MCF 10A (cell line): ENCODE measurements at regions not wholly inside any gene's neighbourhood (a gene's known extent, or its start where the extent isn't known, plus 50 kb on each side); places are given as distances from the start of the nearest gene placed in this dataset.

ENCODE experiments used
- BruUV-seq: library from RNA; stranded (reverse); fragments of 400-500 nt; replicated peaks from 2 replicates; lab custom pipeline; 2021; lab: Mats Ljungman, UMichigan
- CTCF ChIA-PET: fragments of 300-600 bp; sonication (Branson Sonifier 250); formaldehyde crosslinking; extraction: SDS; loops from one replicate; lab custom pipeline; 2021; ENCODE audit warnings: antibody characterized with exemption, inconsistent platforms; lab: Yijun Ruan, JAX
- POLR2A ChIA-PET: fragments of 300-600, 350-650 bp; sonication (Branson Sonifier 250); formaldehyde crosslinking; extraction: SDS; loops from one replicate; lab custom pipeline; 2020; ENCODE audit warnings: antibody characterized with exemption, inconsistent platforms; lab: Yijun Ruan, JAX
- DNase-seq: peaks from one replicate; pipeline ENCODE4 v3.0.0-alpha.2; 2018; ENCODE audit not compliant: unreplicated experiment
- H3K27ac Mint-ChIP-seq: one replicate; pipeline ENCODE4 v1.8.0; 2022; ENCODE audit warnings: mild to moderate bottlenecking, low read depth, mixed read lengths; ENCODE audit not compliant: unreplicated experiment
- H3K27me3 Mint-ChIP-seq: one replicate; pipeline ENCODE4 v1.8.0; 2022; ENCODE audit warnings: mixed read lengths; ENCODE audit not compliant: insufficient read depth, unreplicated experiment
- H3K36me3 Mint-ChIP-seq: one replicate; pipeline ENCODE4 v1.8.0; 2022; ENCODE audit warnings: mild to moderate bottlenecking, moderate library complexity, mixed read lengths; ENCODE audit not compliant: insufficient read depth, unreplicated experiment
- H3K4me1 Mint-ChIP-seq: one replicate; pipeline ENCODE4 v1.8.0; 2022; ENCODE audit warnings: mixed read lengths; ENCODE audit not compliant: insufficient read depth, unreplicated experiment
- H3K4me3 Mint-ChIP-seq: one replicate; pipeline ENCODE4 v1.8.0; 2022; ENCODE audit warnings: mild to moderate bottlenecking, moderate library complexity, mixed read lengths; ENCODE audit not compliant: unreplicated experiment
- H3K9me3 Mint-ChIP-seq: one replicate; pipeline ENCODE4 v1.8.0; 2022; ENCODE audit warnings: mixed read lengths; ENCODE audit not compliant: unreplicated experiment
- intact Hi-C: fragments of 100-400 bp; cut with micrococcal nuclease; formaldehyde crosslinking; loops from 2 replicates; pipeline ENCODE4 v1.14.1; 2022
- TF ChIP-seq, protein P1 (sequence below): fragments of 200-600 bp; IDR thresholded peaks from one replicate; pipeline ENCODE4 v1.8.0; 2022; ENCODE audit warnings: antibody characterized with exemption, mild to moderate bottlenecking; ENCODE audit not compliant: unreplicated experiment

GRCh38 chr9:102032614-102033013, 294.2 kb upstream of the GRIN3A start:
- TF ChIP-seq, protein P1, sequence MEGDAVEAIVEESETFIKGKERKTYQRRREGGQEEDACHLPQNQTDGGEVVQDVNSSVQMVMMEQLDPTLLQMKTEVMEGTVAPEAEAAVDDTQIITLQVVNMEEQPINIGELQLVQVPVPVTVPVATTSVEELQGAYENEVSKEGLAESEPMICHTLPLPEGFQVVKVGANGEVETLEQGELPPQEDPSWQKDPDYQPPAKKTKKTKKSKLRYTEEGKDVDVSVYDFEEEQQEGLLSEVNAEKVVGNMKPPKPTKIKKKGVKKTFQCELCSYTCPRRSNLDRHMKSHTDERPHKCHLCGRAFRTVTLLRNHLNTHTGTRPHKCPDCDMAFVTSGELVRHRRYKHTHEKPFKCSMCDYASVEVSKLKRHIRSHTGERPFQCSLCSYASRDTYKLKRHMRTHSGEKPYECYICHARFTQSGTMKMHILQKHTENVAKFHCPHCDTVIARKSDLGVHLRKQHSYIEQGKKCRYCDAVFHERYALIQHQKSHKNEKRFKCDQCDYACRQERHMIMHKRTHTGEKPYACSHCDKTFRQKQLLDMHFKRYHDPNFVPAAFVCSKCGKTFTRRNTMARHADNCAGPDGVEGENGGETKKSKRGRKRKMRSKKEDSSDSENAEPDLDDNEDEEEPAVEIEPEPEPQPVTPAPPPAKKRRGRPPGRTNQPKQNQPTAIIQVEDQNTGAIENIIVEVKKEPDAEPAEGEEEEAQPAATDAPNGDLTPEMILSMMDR, result no peak
- CTCF ChIA-PET, result interaction anchor here (0.5 kb wide), 1 partner anchor 36 kb away, joined by 3 read pairs; no protein-coding TSS in a partner anchor
- H3K36me3 Mint-ChIP-seq, result no peaks in the 10 kb centered on the region
- no peaks in the 10 kb centered on the region for H3K27me3 Mint-ChIP-seq
- H3K4me1 Mint-ChIP-seq, result peaks cover 11% of the 10 kb centered on the region
- H3K9me3 Mint-ChIP-seq, result no peaks in the 10 kb centered on the region
- no TSS peak for BruUV-seq
- no peak overlapping the region for H3K4me3 Mint-ChIP-seq
- intact Hi-C loops, result no loop called here
- POLR2A ChIA-PET, result no interaction called here
- no peak for DNase-seq
- no peak overlapping the region for H3K27ac Mint-ChIP-seq

DNA sequence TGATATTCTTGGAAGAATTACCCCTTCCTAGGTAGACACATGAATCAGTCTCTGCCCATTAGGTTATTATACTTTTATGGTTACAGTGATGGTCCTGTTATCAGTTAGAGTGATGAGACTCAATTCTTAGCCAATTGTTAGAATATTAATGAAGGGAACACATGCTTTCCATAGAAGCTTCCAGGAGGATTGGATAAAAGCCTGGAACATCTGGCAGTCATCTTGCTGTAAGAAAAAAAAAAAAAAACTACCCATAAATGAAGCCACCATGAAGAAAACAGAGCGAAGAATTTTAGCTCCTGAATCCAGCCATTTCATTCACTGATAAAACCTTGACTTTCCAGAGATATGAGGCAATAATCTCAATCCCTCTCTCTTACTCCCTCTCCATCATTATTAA, 262.5 kb upstream of the GRIN3A start:
- BruUV-seq, result no TSS peak
- Mint-ChIP-seq H3K27me3 (no peaks in the 10 kb centered on the region), H3K27ac (no peak overlapping the region), H3K36me3 (no peaks in the 10 kb centered on the region), H3K4me1 (no peaks in the 10 kb centered on the region), H3K4me3 (no peak overlapping the region), H3K9me3 (peaks cover 7% of the 10 kb centered on the region)
- intact Hi-C loops, result no loop called here
- TF ChIP-seq, protein P1, result no peak
- CTCF ChIA-PET, result no interaction called here
- POLR2A ChIA-PET, result no interaction called here
- DNase-seq, result no peak

DNA sequence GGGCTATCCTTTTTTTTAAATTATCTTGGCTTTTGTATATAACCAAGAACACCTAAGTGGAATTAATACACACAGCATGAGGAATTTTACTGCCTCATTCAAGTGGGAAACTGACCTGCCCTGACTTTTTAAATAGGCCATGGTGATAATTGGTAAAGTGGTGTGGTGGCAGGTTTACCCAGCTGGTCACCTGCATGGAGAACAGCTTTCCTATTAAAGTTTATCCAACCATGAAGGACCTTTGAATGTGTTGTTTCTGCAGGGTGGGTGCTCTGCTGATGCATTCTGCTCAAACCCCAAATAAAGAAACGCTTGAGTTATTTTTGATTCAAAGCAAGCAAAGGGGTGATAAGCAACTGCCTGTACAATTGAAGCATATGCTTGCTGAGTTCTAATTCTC, 261.0 kb upstream of the GRIN3A start:
- intact Hi-C loops, result no loop called here
- TF ChIP-seq, protein P1, result no peak
- peaks cover 7% of the 10 kb centered on the region for H3K9me3 Mint-ChIP-seq
- BruUV-seq, result no TSS peak
- POLR2A ChIA-PET, result no interaction called here
- no peaks in the 10 kb centered on the region for H3K36me3 Mint-ChIP-seq
- H3K4me3 Mint-ChIP-seq, result no peak overlapping the region
- DNase-seq, result no peak
- CTCF ChIA-PET, result no interaction called here
- no peaks in the 10 kb centered on the region for H3K27me3 Mint-ChIP-seq
- H3K4me1 Mint-ChIP-seq, result peaks cover 7% of the 10 kb centered on the region
- H3K27ac Mint-ChIP-seq, result no peak overlapping the region

DNA sequence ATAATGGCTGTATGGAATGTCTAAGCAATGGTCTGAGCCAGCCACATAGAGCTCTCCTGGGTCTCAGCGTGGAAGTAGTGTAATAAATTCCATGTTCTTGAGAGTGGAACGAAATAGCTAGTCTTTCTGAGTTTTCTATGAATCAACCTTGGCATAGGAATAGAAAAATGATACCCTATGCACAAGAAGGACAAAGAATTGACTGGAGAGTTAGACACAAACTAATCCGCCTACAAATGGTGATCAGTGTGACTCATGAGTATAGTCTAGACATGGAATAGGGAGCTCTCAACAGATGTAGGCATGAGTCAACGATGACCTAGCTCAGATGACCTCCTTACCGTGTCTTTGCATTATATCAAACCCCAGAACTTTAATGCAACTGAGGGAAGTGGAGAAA, 256.8 kb upstream of the GRIN3A start:
- no TSS peak for BruUV-seq
- Mint-ChIP-seq H3K27me3 (peaks cover 7% of the 10 kb centered on the region), H3K4me1 (peaks cover 7% of the 10 kb centered on the region), H3K4me3 (no peak overlapping the region), H3K27ac (no peak overlapping the region), H3K9me3 (peaks cover 7% of the 10 kb centered on the region), H3K36me3 (no peaks in the 10 kb centered on the region)
- CTCF ChIA-PET, result interaction anchor here (0.5 kb wide), 1 partner anchor 19 kb away, joined by 3 read pairs; no protein-coding TSS in a partner anchor
- peak; percentile 62 for DNase-seq
- intact Hi-C loops, result no loop called here
- POLR2A ChIA-PET, result no interaction called here
- TF ChIP-seq, protein P1, result no peak
